H9 (cell line): ENCODE measurements at regions not wholly inside any gene's neighbourhood (a gene's known extent, or its start where the extent isn't known, plus 50 kb on each side); places are given as distances from the start of the nearest gene placed in this dataset.

Source experiments
- DNase-seq: peaks from one replicate; pipeline ENCODE4 v3.0.0-alpha.2; 2017
- H2AFZ ChIP-seq: one replicate; pipeline ENCODE4 v1.6.1; 2013; ENCODE audit warnings: mild to moderate bottlenecking, low read length, control low read depth, moderate library complexity
- H2AK5ac ChIP-seq: 2 replicates; pipeline ENCODE4 v1.6.1; 2013; ENCODE audit warnings: low read length, control low read depth, mixed read lengths; ENCODE audit not compliant: insufficient read length
- H2BK120ac ChIP-seq: one replicate; pipeline ENCODE4 v1.6.1; 2013; ENCODE audit warnings: low read depth, mild to moderate bottlenecking, low read length, control low read depth, inconsistent platforms; ENCODE audit not compliant: poor library complexity, severe bottlenecking
- H2BK12ac ChIP-seq: 2 replicates; pipeline ENCODE4 v1.6.1; 2013; ENCODE audit warnings: low read length, control low read depth, mixed read lengths, low read depth; ENCODE audit not compliant: insufficient read length
- H2BK15ac ChIP-seq: 2 replicates; pipeline ENCODE4 v1.6.1; 2013; ENCODE audit warnings: low read depth, low read length, control low read depth
- H2BK20ac ChIP-seq: one replicate; pipeline ENCODE4 v1.6.1; 2013; ENCODE audit warnings: low read depth, mild to moderate bottlenecking, low read length, control low read depth, inconsistent platforms; ENCODE audit not compliant: poor library complexity, severe bottlenecking
- H2BK5ac ChIP-seq: 2 replicates; pipeline ENCODE4 v1.6.1; 2013; ENCODE audit warnings: low read length, control low read depth, mixed read lengths; ENCODE audit not compliant: insufficient read length
- H3K14ac ChIP-seq: 2 replicates; pipeline ENCODE4 v1.6.1; 2013; ENCODE audit warnings: low read length, control low read depth; ENCODE audit not compliant: insufficient read depth
- H3K18ac ChIP-seq: 2 replicates; pipeline ENCODE4 v1.6.1; 2013; ENCODE audit warnings: low read depth, mild to moderate bottlenecking, mixed read lengths, low read length, control low read depth; ENCODE audit not compliant: insufficient read length
- H3K23ac ChIP-seq: 2 replicates; pipeline ENCODE4 v1.6.1; 2013; ENCODE audit warnings: low read length, control low read depth, mixed read lengths, low read depth; ENCODE audit not compliant: insufficient read length
- H3K23me2 ChIP-seq: 2 replicates; pipeline ENCODE4 v1.6.1; 2013; ENCODE audit warnings: low read depth, mild to moderate bottlenecking, mixed read lengths, low read length, control low read depth; ENCODE audit not compliant: insufficient read length, poor library complexity, severe bottlenecking
- H3K27ac ChIP-seq: 2 replicates; pipeline ENCODE4 v1.5.1; 2013; ENCODE audit warnings: low read length, control low read depth, mixed read lengths, low read depth; ENCODE audit not compliant: insufficient read length
- H3K27me3 ChIP-seq: 2 replicates; pipeline ENCODE4 v1.6.1; 2013; ENCODE audit warnings: low read length, control low read depth, inconsistent platforms; ENCODE audit not compliant: insufficient read depth
- H3K4ac ChIP-seq: 2 replicates; pipeline ENCODE4 v1.6.1; 2013; ENCODE audit warnings: low read depth, mild to moderate bottlenecking, control low read depth, inconsistent platforms, low read length, moderate library complexity
- H3K4me1 ChIP-seq: 2 replicates; pipeline ENCODE4 v1.6.1; 2013; ENCODE audit warnings: low read length, control low read depth, inconsistent platforms; ENCODE audit not compliant: insufficient read depth
- H3K4me2 ChIP-seq: 2 replicates; pipeline ENCODE4 v1.6.1; 2013; ENCODE audit warnings: low read length, control low read depth, mixed read lengths; ENCODE audit not compliant: insufficient read length, insufficient read depth
- H3K56ac ChIP-seq: 2 replicates; pipeline ENCODE4 v1.6.1; 2013; ENCODE audit warnings: low read depth, mild to moderate bottlenecking, mixed read lengths, low read length, control low read depth; ENCODE audit not compliant: insufficient read length
- H3K79me1 ChIP-seq: 2 replicates; pipeline ENCODE4 v1.6.1; 2013; ENCODE audit warnings: low read depth, mild to moderate bottlenecking, moderate library complexity, low read length, control low read depth, inconsistent platforms; ENCODE audit not compliant: insufficient read depth, poor library complexity, severe bottlenecking
- H3K79me2 ChIP-seq: 2 replicates; pipeline ENCODE4 v1.6.1; 2013; ENCODE audit warnings: low read length, control low read depth, inconsistent platforms; ENCODE audit not compliant: insufficient read depth
- H3K9ac ChIP-seq: 2 replicates; pipeline ENCODE4 v1.6.1; 2013; ENCODE audit warnings: low read length, control low read depth, mixed read lengths; ENCODE audit not compliant: insufficient read length; ENCODE audit errors: extremely low read depth
- H3K9me3 ChIP-seq: one replicate; pipeline ENCODE4 v1.6.1; 2013; ENCODE audit warnings: low read depth, low read length, inconsistent platforms; ENCODE audit not compliant: control insufficient read depth
- H3T11ph ChIP-seq: one replicate; pipeline ENCODE4 v1.6.1; 2013; ENCODE audit warnings: mild to moderate bottlenecking, low read length, control low read depth, inconsistent platforms
- H4K20me1 ChIP-seq: one replicate; pipeline ENCODE4 v1.6.1; 2013; ENCODE audit not compliant: control insufficient read depth, insufficient read length, insufficient read depth
- H4K5ac ChIP-seq: 2 replicates; pipeline ENCODE4 v1.6.1; 2013; ENCODE audit warnings: low read depth, mild to moderate bottlenecking, mixed read lengths, low read length, control low read depth; ENCODE audit not compliant: insufficient read length
- H4K8ac ChIP-seq: replicated peaks from 2 replicates; pipeline ENCODE4 v1.6.1; 2013; ENCODE audit warnings: low read length, control low read depth, mixed read lengths, low read depth; ENCODE audit not compliant: insufficient read length
- H4K91ac ChIP-seq: 2 replicates; pipeline ENCODE4 v1.6.1; 2013; ENCODE audit warnings: low read depth, mild to moderate bottlenecking, moderate library complexity, mixed read lengths, low read length, control low read depth; ENCODE audit not compliant: insufficient read length
- H3K27ac Mint-ChIP-seq, 3 experiments: 2 replicates in 2 of 3; 3 replicates in 1 of 3; pipeline ENCODE4 v1.8.0; 2020 to 2021; ENCODE audit warnings: mixed read lengths in 3 of 3, mild to moderate bottlenecking in 1 of 3, moderate library complexity in 1 of 3
- H3K27me3 Mint-ChIP-seq: 2 replicates; pipeline ENCODE4 v1.8.0; 2021; ENCODE audit warnings: low read depth, mild to moderate bottlenecking, moderate library complexity, mixed read lengths
- H3K36me3 Mint-ChIP-seq, 3 experiments: 2 replicates in 2 of 3; 3 replicates in 1 of 3; pipeline ENCODE4 v1.8.0; 2020 to 2021; ENCODE audit warnings: low read depth in 3 of 3, mixed read lengths in 3 of 3; ENCODE audit not compliant: insufficient read depth in 1 of 3
- H3K4me1 Mint-ChIP-seq, 2 experiments: 2 replicates each; pipeline ENCODE4 v1.8.0; 2020; ENCODE audit warnings: mixed read lengths in 2 of 2
- H3K4me3 Mint-ChIP-seq, 2 experiments: 2 replicates in 1 of 2; 3 replicates in 1 of 2; pipeline ENCODE4 v1.8.0; 2020 to 2021; ENCODE audit warnings: mild to moderate bottlenecking in 2 of 2, mixed read lengths in 2 of 2, moderate library complexity in 1 of 2
- H3K9me3 Mint-ChIP-seq, 2 experiments: 2 replicates in 1 of 2; 3 replicates in 1 of 2; pipeline ENCODE4 v1.8.0; 2020; ENCODE audit warnings: mild to moderate bottlenecking in 2 of 2, mixed read lengths in 2 of 2, moderate library complexity in 1 of 2
- WGBS: extraction: QIAGEN DNeasy Blood & Tissue Kit; methylation state at CpG from one replicate; pipeline ENCODE4 v1.1.7; 2013; ENCODE audit warnings: missing lambda C conversion rate, low lambda C conversion rate, mixed read lengths; ENCODE audit not compliant: insufficient read length; ENCODE audit errors: extremely low coverage; 5-methylcytosine and 5-hydroxymethylcytosine counted together
- TF ChIP-seq, protein P1 (sequence below): fragments of 200-600 bp; sonication (generic); conservative IDR thresholded peaks from 3 replicates; pipeline ENCODE4 v1.8.0; 2021; ENCODE audit warnings: antibody characterized with exemption, mild to moderate bottlenecking

DNA sequence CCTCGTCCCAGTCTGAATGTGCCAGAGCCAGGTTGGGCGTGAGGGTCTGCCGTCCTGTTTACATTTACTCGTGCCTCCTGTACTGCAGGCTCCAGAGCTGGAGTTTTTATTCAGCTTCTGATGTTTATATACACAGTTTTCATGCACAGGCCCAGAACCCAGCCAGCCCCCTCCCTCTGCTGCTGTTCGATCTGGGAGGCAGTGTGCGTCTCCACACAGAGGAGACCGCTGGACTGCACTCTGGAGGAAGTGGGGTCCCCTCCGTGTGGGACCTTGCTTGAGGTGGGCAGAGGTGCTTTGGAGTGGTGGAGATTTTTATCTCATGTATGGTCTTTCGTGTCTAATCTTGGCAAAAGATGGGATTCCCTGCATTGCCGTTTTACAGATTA is 90.6 kb downstream of the GLI2 start:
- no peaks in the 10 kb centered on the region; the same call in 1 of the 2 replicates for H3K27me3 Mint-ChIP-seq

More for the DNA sequence above, 90.6 kb downstream of the GLI2 start:
- Histone ChIP-seq H3K4me2 (no peak overlapping the region), H2BK20ac (no peak overlapping the region), H3K18ac (no peak overlapping the region), H3K23me2 (no peaks in the 10 kb centered on the region), H3K56ac (no peak overlapping the region), H3K14ac (no peak overlapping the region; the same call in 1 of the 2 replicates), H3K27ac (no peak overlapping the region), H2AFZ (no peak overlapping the region), H3K27me3 (no peaks in the 10 kb centered on the region), H3T11ph (no peak overlapping the region), H2BK12ac (no peak overlapping the region), H2BK5ac (no peak overlapping the region), H3K4me1 (peaks cover 11% of the 10 kb centered on the region; the same call in 1 of the 2 replicates), H4K20me1 (no peaks in the 10 kb centered on the region), H3K9ac (no peak overlapping the region), H3K9me3 (no peaks in the 10 kb centered on the region), H2AK5ac (no peak overlapping the region), H3K79me1 (no peaks in the 10 kb centered on the region), H4K8ac (no peak overlapping the region), H2BK15ac (no peak overlapping the region), H3K4ac (no peak overlapping the region), H4K91ac (no peak overlapping the region), H4K5ac (no peak overlapping the region), H2BK120ac (no peak overlapping the region), H3K23ac (no peak overlapping the region), H3K79me2 (no peaks in the 10 kb centered on the region; the same call in 1 of the 2 replicates)
- no peaks in the 10 kb centered on the region for H3K9me3 Mint-ChIP-seq
- TF ChIP-seq, protein P1, sequence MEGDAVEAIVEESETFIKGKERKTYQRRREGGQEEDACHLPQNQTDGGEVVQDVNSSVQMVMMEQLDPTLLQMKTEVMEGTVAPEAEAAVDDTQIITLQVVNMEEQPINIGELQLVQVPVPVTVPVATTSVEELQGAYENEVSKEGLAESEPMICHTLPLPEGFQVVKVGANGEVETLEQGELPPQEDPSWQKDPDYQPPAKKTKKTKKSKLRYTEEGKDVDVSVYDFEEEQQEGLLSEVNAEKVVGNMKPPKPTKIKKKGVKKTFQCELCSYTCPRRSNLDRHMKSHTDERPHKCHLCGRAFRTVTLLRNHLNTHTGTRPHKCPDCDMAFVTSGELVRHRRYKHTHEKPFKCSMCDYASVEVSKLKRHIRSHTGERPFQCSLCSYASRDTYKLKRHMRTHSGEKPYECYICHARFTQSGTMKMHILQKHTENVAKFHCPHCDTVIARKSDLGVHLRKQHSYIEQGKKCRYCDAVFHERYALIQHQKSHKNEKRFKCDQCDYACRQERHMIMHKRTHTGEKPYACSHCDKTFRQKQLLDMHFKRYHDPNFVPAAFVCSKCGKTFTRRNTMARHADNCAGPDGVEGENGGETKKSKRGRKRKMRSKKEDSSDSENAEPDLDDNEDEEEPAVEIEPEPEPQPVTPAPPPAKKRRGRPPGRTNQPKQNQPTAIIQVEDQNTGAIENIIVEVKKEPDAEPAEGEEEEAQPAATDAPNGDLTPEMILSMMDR: no peak
- peaks cover 49 to 57% of the 10 kb centered on the region in 2 experiments for H3K4me1 Mint-ChIP-seq
- no peak overlapping the region for H3K4me3 Mint-ChIP-seq
- DNase-seq: no peak
- H3K36me3 Mint-ChIP-seq: peaks cover 2 to 19% (median 10%) of the 10 kb centered on the region in 3 experiments; a peak in 5 of 7 replicates
- no peak overlapping the region; a peak in 1 of 7 replicates for H3K27ac Mint-ChIP-seq
- no CpG with 5 or more reads among the region's 10 CpGs for WGBS
